C4-2B (cell line): ENCODE measurements at regions not wholly inside any gene's neighbourhood (a gene's known extent, or its start where the extent isn't known, plus 50 kb on each side); places are given as distances from the start of the nearest gene placed in this dataset.

Experiments
- CTCF ChIP-seq: fragments of 450-650 bp; conservative IDR thresholded peaks from 2 replicates; pipeline ENCODE4 v1.5.1; 2017; ENCODE audit warnings: mild to moderate bottlenecking
- ZFX ChIP-seq: fragments of 450-650 bp; IDR thresholded peaks from 2 replicates; pipeline ENCODE4 v1.6.1; 2017

GRCh38 chr20:53736122-53736756 lies 142.6 kb upstream of the ZNF217 start:
- TF ChIP-seq CTCF (no peak), ZFX (no peak)
